ENCODE measurements at regions not wholly inside any gene's neighbourhood (a gene's known extent, or its start where the extent isn't known, plus 50 kb on each side); places are given as distances from the start of the nearest gene placed in this dataset.

DNA sequence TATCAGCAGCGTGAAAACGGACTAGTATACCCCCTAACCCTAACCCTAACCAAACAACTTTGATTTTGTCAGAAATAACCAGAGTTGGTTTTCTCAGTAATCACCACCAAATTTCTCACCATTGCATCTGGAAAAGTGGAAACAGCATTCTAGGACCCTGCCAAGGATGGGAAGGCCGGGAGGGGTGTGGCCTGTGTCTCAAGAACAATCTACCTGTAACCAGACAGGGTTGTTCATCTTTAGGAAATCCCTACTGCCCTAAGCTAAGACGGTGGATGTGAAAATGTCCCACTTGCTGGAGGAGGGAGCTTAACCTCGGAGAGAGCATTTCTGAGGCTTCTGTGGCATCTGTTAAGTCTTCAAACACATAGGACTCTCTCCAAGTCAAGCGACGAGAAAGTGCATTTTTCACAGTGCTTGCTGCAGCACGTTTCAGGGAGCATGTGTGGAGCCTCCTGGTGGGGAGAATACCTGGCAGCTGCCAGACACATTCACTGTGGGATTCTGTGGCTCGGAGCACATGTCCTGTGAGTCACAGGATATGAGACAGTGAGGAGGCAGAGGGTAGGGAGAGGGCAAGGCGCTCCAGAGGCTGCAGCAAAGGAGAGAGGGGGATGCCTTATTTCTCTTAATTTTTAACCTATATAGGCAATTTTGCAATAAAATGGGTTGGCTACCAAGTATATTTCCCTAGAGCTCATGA is 207.5 kb downstream of the SPP2 start (continued):
- TF ChIP-seq CC2D1A (CRISPR knock-in tag; IDR thresholded peaks at IDR 0.05) = no peak
- TF ChIP-seq SKIL (CRISPR knock-in tag; IDR thresholded peaks at IDR 0.05; ENCODE audit: borderline replicate concordance) = no peak
- no peak for TF ChIP-seq ZNF326 (CRISPR knock-in tag; IDR thresholded peaks at IDR 0.05; ENCODE audit: borderline replicate concordance)
- no peak for TF ChIP-seq ZNF296 (CRISPR knock-in tag; conservative IDR thresholded peaks at IDR 0.05)
- no peak for TF ChIP-seq ATRX (CRISPR knock-in tag; IDR thresholded peaks at IDR 0.05; ENCODE audit: borderline replicate concordance)
- TF ChIP-seq, protein P1, sequence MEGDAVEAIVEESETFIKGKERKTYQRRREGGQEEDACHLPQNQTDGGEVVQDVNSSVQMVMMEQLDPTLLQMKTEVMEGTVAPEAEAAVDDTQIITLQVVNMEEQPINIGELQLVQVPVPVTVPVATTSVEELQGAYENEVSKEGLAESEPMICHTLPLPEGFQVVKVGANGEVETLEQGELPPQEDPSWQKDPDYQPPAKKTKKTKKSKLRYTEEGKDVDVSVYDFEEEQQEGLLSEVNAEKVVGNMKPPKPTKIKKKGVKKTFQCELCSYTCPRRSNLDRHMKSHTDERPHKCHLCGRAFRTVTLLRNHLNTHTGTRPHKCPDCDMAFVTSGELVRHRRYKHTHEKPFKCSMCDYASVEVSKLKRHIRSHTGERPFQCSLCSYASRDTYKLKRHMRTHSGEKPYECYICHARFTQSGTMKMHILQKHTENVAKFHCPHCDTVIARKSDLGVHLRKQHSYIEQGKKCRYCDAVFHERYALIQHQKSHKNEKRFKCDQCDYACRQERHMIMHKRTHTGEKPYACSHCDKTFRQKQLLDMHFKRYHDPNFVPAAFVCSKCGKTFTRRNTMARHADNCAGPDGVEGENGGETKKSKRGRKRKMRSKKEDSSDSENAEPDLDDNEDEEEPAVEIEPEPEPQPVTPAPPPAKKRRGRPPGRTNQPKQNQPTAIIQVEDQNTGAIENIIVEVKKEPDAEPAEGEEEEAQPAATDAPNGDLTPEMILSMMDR (CRISPR knock-in tag; IDR thresholded peaks at IDR 0.05) = peak; percentile 70
- TF ChIP-seq SMC3 (IDR thresholded peaks at IDR 0.05; ENCODE audit: low read length) = peak; percentile 88
- TF ChIP-seq TRIM24 (CRISPR knock-in tag; IDR thresholded peaks at IDR 0.05) = no peak
- TF ChIP-seq JUND (CRISPR knock-in tag; IDR thresholded peaks at IDR 0.05) = no peak
- TF ChIP-seq PRMT3 (CRISPR knock-in tag; IDR thresholded peaks at IDR 0.05; ENCODE audit: borderline replicate concordance, low read depth) = no peak
- no peak for TF ChIP-seq GMEB1 (CRISPR knock-in tag; IDR thresholded peaks at IDR 0.05; ENCODE audit: borderline replicate concordance)
- no peak for TF ChIP-seq REXO4 (CRISPR knock-in tag; IDR thresholded peaks at IDR 0.05; ENCODE audit: borderline replicate concordance)
- TF ChIP-seq FOXO1 (CRISPR knock-in tag; IDR thresholded peaks at IDR 0.05) = no peak
- TF ChIP-seq, protein P2, sequence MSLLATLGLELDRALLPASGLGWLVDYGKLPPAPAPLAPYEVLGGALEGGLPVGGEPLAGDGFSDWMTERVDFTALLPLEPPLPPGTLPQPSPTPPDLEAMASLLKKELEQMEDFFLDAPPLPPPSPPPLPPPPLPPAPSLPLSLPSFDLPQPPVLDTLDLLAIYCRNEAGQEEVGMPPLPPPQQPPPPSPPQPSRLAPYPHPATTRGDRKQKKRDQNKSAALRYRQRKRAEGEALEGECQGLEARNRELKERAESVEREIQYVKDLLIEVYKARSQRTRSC (CRISPR knock-in tag; IDR thresholded peaks at IDR 0.05; ENCODE audit: low read depth) = no peak
- TF ChIP-seq PBX2 (CRISPR knock-in tag; IDR thresholded peaks at IDR 0.05) = no peak
- TF ChIP-seq, protein P3, sequence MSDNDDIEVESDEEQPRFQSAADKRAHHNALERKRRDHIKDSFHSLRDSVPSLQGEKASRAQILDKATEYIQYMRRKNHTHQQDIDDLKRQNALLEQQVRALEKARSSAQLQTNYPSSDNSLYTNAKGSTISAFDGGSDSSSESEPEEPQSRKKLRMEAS (IDR thresholded peaks at IDR 0.05) = 0 out of 2 replicates have a peak, but pooled peaks have one; percentile 31
- no peak for TF ChIP-seq PHF5A (CRISPR knock-in tag; IDR thresholded peaks at IDR 0.05; ENCODE audit: low read depth, unreplicated experiment)
- no peak for TF ChIP-seq PITX1 (CRISPR knock-in tag; IDR thresholded peaks at IDR 0.05)
- TF ChIP-seq U2AF1 (optimal IDR thresholded peaks at IDR 0.05; ENCODE audit: low read depth, low read length) = no peak
- TF ChIP-seq SMAD3 (CRISPR knock-in tag; IDR thresholded peaks at IDR 0.05) = no peak
- TF ChIP-seq ZNF761 (CRISPR knock-in tag; conservative IDR thresholded peaks at IDR 0.05) = no peak
- TF ChIP-seq NCOA1 (CRISPR knock-in tag; IDR thresholded peaks at IDR 0.05) = no peak
- TF ChIP-seq ZNF841 (CRISPR knock-in tag; IDR thresholded peaks at IDR 0.05; ENCODE audit: borderline replicate concordance) = no peak
- TF ChIP-seq SOX5 (CRISPR knock-in tag; IDR thresholded peaks at IDR 0.05; ENCODE audit: borderline replicate concordance) = no peak

All from HepG2 (cell line).